Neural cell (in vitro differentiated cells): ENCODE measurements at regions not wholly inside any gene's neighbourhood (a gene's known extent, or its start where the extent isn't known, plus 50 kb on each side); places are given as distances from the start of the nearest gene placed in this dataset.

Experiments
- H2AFZ ChIP-seq: fragments of 200-600, 300-800 bp; sonication (generic), shearing (Covaris generic); 2 replicates; pipeline ENCODE4 v1.6.0; 2014; ENCODE audit warnings: low read depth, mild to moderate bottlenecking, antibody characterized with exemption, low read length, moderate library complexity
- H3F3A ChIP-seq: fragments of 200-600 bp; shearing (Covaris generic); 2 replicates; pipeline ENCODE4 v1.6.1; 2016; ENCODE audit warnings: mild to moderate bottlenecking, moderate library complexity, mixed read lengths, antibody characterized with exemption, low read length; ENCODE audit not compliant: insufficient read depth, poor library complexity, severe bottlenecking
- H3K27ac ChIP-seq: fragments of 200-600, 300-800 bp; sonication (generic), shearing (Covaris generic); 2 replicates; pipeline ENCODE4 v1.5.1; 2014; ENCODE audit warnings: mild to moderate bottlenecking, low read length, moderate library complexity
- H3K27me3 ChIP-seq: fragments of 300-800, 200-600 bp; sonication (generic), shearing (Covaris generic); 2 replicates; pipeline ENCODE4 v1.6.0; 2014; ENCODE audit warnings: mild to moderate bottlenecking, low read depth, low read length, moderate library complexity; ENCODE audit not compliant: insufficient read depth
- H3K36me3 ChIP-seq: fragments of 300-800, 200-600 bp; sonication (generic), shearing (Covaris generic); 2 replicates; pipeline ENCODE4 v1.5.1; 2014; ENCODE audit warnings: mild to moderate bottlenecking, antibody characterized with exemption, low read length, moderate library complexity; ENCODE audit not compliant: insufficient read depth
- H3K4me2 ChIP-seq: fragments of 300-800, 200-600 bp; sonication (generic), shearing (Covaris generic); 2 replicates; pipeline ENCODE4 v1.6.0; 2014; ENCODE audit warnings: mild to moderate bottlenecking, low read length
- H3K4me3 ChIP-seq: fragments of 300-800, 200-600 bp; sonication (generic), shearing (Covaris generic); 2 replicates; pipeline ENCODE4 v1.5.1; 2014; ENCODE audit warnings: mild to moderate bottlenecking, low read length, moderate library complexity
- H3K79me2 ChIP-seq: fragments of 200-600 bp; shearing (Covaris generic); replicated peaks from 2 replicates; pipeline ENCODE4 v1.6.0; 2014; ENCODE audit warnings: mild to moderate bottlenecking, low read length, moderate library complexity; ENCODE audit not compliant: insufficient read depth
- H3K9ac ChIP-seq: fragments of 300-800, 200-600 bp; sonication (generic), shearing (Covaris generic); 2 replicates; pipeline ENCODE4 v1.6.1; 2016; ENCODE audit warnings: mild to moderate bottlenecking, low read length, mixed read lengths
- H3K9me2 ChIP-seq: fragments of 200-600 bp; shearing (Covaris generic); 2 replicates; pipeline ENCODE4 v1.6.1; 2016; ENCODE audit warnings: mild to moderate bottlenecking, low read length, mixed read lengths; ENCODE audit not compliant: insufficient read depth
- H3K9me3 ChIP-seq: fragments of 200-600, 300-800 bp; sonication (generic), shearing (Covaris generic); 2 replicates; pipeline ENCODE4 v1.6.1; 2016; ENCODE audit warnings: mild to moderate bottlenecking, mixed run types, low read length, moderate library complexity, mixed read lengths
- H4K20me1 ChIP-seq: fragments of 200-600 bp; shearing (Covaris generic); 2 replicates; pipeline ENCODE4 v1.6.1; 2016; ENCODE audit warnings: mild to moderate bottlenecking, mixed run types; ENCODE audit not compliant: insufficient read depth
- CTCF ChIP-seq: fragments of 450-650 bp; IDR thresholded peaks from 2 replicates; pipeline ENCODE4 v1.5.1; 2014; ENCODE audit warnings: antibody characterized with exemption, mild to moderate bottlenecking, moderate library complexity; ENCODE audit not compliant: poor library complexity, severe bottlenecking
- EP300 ChIP-seq: fragments of 450-650 bp; conservative IDR thresholded peaks from 2 replicates; pipeline ENCODE4 v1.6.1; 2014; ENCODE audit warnings: antibody characterized with exemption, mild to moderate bottlenecking, moderate library complexity; ENCODE audit not compliant: poor library complexity, severe bottlenecking
- EZH2 ChIP-seq: fragments of 200-600, 300-800 bp; shearing (Covaris generic), sonication (generic); IDR thresholded peaks from 2 replicates; pipeline ENCODE4 v1.6.1; 2014; ENCODE audit warnings: antibody characterized with exemption, low read length, borderline replicate concordance, mild to moderate bottlenecking; ENCODE audit not compliant: insufficient read depth, poor library complexity, severe bottlenecking
- MXI1 ChIP-seq: fragments of 450-650 bp; conservative IDR thresholded peaks from 2 replicates; pipeline ENCODE4 v1.6.1; 2014; ENCODE audit warnings: antibody characterized with exemption, mild to moderate bottlenecking; ENCODE audit not compliant: poor library complexity, severe bottlenecking
- POLR2AphosphoS5 ChIP-seq: IDR thresholded peaks from 2 replicates; pipeline ENCODE4 v1.6.1; 2012
- RAD21 ChIP-seq: fragments of 450-650 bp; conservative IDR thresholded peaks from 2 replicates; pipeline ENCODE4 v1.6.1; 2014; ENCODE audit warnings: antibody characterized with exemption, mild to moderate bottlenecking, moderate library complexity
- REST ChIP-seq: IDR thresholded peaks from 2 replicates; pipeline ENCODE4 v1.6.1; 2012; ENCODE audit warnings: borderline replicate concordance
- SMC3 ChIP-seq: fragments of 450-650 bp; conservative IDR thresholded peaks from 2 replicates; pipeline ENCODE4 v1.6.1; 2014; ENCODE audit warnings: antibody characterized with exemption, mild to moderate bottlenecking, moderate library complexity; ENCODE audit not compliant: poor library complexity
- TAF1 ChIP-seq: IDR thresholded peaks from 2 replicates; pipeline ENCODE4 v1.6.1; 2012; ENCODE audit warnings: low read depth

- H3K4me3 ChIP-seq, result no peak overlapping the region
- no peak overlapping the region for H3K27ac ChIP-seq
- H3K36me3 ChIP-seq, result no peaks in the 10 kb centered on the region
- TF ChIP-seq REST, result no peak
- TF ChIP-seq EZH2, result no peak
- TF ChIP-seq CTCF, result no peak
- TF ChIP-seq POLR2AphosphoS5, result no peak
- TF ChIP-seq MXI1, result no peak
- TF ChIP-seq SMC3, result no peak
- TF ChIP-seq RAD21, result no peak
- no peak for TF ChIP-seq TAF1
- no peak for TF ChIP-seq EP300
- no peak overlapping the region for H2AFZ ChIP-seq
- no peak overlapping the region for H3K9ac ChIP-seq
- no peaks in the 10 kb centered on the region for H3K79me2 ChIP-seq
- H3K27me3 ChIP-seq, result no peaks in the 10 kb centered on the region
- no peaks in the 10 kb centered on the region for H4K20me1 ChIP-seq
- no peaks in the 10 kb centered on the region for H3K9me2 ChIP-seq
- no peaks in the 10 kb centered on the region for H3K9me3 ChIP-seq
- H3F3A ChIP-seq, result no peaks in the 10 kb centered on the region
- no peak overlapping the region for H3K4me2 ChIP-seq
Observed at GRCh38 chr2:15040429-15041084, 408.0 kb downstream of the LRATD1 start.

- Histone ChIP-seq H3K9ac (no peak overlapping the region), H4K20me1 (no peaks in the 10 kb centered on the region), H3K4me2 (no peak overlapping the region), H3K4me3 (no peak overlapping the region), H2AFZ (no peak overlapping the region), H3K9me3 (no peaks in the 10 kb centered on the region), H3F3A (no peaks in the 10 kb centered on the region), H3K9me2 (no peaks in the 10 kb centered on the region), H3K36me3 (no peaks in the 10 kb centered on the region), H3K27ac (no peak overlapping the region), H3K79me2 (no peaks in the 10 kb centered on the region), H3K27me3 (no peaks in the 10 kb centered on the region)
- TF ChIP-seq POLR2AphosphoS5, result no peak
- no peak for TF ChIP-seq RAD21
- no peak for TF ChIP-seq EP300
- no peak for TF ChIP-seq TAF1
- no peak for TF ChIP-seq EZH2
- no peak for TF ChIP-seq CTCF
- no peak for TF ChIP-seq REST
- no peak for TF ChIP-seq SMC3
- TF ChIP-seq MXI1, result no peak
Observed at GRCh38 chr2:15041429-15041837, 408.9 kb downstream of the LRATD1 start.
